ENCODE measurements at regions not wholly inside any gene's neighbourhood (a gene's known extent, or its start where the extent isn't known, plus 50 kb on each side); places are given as distances from the start of the nearest gene placed in this dataset.

GRCh38 chr7:67554986-67555385 is 558.4 kb downstream of the TYW1 start:
- H3K4me3 ChIP-seq (ENCODE audit: low read length): no peak overlapping the region
- TF ChIP-seq ZNF274 (IDR thresholded peaks at IDR 0.05; ENCODE audit: low read depth, low read length): no peak

DNA sequence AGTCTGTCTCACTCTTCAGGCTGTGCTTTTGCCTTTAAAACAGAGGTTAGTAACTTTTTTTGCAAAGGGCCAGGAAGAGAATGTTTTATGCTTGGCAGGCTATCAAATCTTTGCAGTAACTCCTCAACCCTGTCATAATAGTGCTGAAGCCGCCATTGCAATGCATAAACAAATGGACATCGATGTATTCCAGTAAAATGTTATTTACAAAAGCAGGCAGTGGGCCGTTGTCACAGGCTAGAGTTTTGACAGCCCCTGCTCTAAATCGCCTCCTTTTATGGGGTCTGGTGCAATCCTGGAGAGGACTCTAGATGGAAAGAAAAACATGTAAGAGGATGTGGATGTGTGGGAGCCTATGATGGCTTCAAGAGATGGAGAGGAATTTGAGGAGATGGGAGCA is 568.3 kb downstream of the TYW1 start:
- no peak for TF ChIP-seq ZNF274 (IDR thresholded peaks at IDR 0.05; ENCODE audit: low read depth, low read length)
- no peak overlapping the region for H3K4me3 ChIP-seq (ENCODE audit: low read length)

- no peak overlapping the region for H3K4me3 ChIP-seq (ENCODE audit: low read length)
- TF ChIP-seq ZNF274 (IDR thresholded peaks at IDR 0.05; ENCODE audit: low read depth, low read length): no peak
Measured at GRCh38 chr7:67566101-67566500, 569.5 kb downstream of the TYW1 start.

GRCh38 chr7:67571026-67571545 is 574.5 kb downstream of the TYW1 start:
- H3K4me3 ChIP-seq (ENCODE audit: low read length): no peak overlapping the region

DNA sequence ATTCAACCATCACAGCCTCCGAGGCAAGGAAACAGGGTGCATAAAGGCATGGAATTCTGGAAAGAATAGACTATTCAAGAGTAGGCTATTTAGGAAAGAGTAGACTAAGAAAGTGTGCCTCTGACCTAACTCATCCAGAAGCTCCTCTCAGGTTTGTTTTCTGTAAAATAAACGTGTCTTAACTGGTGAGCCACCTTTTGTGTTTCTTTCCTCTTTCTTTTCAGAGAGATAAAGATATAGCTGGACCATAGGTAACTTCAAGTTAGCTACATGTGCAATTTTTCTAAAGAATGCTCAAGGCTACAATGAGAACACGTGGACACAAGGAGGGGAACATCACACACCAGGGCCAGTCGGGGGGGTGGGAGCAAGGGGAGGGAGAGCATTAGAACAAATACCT is 577.0 kb downstream of the TYW1 start:
- no peak for TF ChIP-seq ZNF274 (IDR thresholded peaks at IDR 0.05; ENCODE audit: low read depth, low read length)
- H3K4me3 ChIP-seq (ENCODE audit: low read length): no peak overlapping the region

More at GRCh38 chr7:67571026-67571545, 574.5 kb downstream of the TYW1 start:
- TF ChIP-seq ZNF274 (IDR thresholded peaks at IDR 0.05; ENCODE audit: low read depth, low read length): no peak

- no peak for TF ChIP-seq ZNF274 (IDR thresholded peaks at IDR 0.05; ENCODE audit: low read depth, low read length)
- H3K4me3 ChIP-seq (ENCODE audit: low read length): no peak overlapping the region
Measured at GRCh38 chr7:67588631-67589030, 592.0 kb downstream of the TYW1 start.

DNA sequence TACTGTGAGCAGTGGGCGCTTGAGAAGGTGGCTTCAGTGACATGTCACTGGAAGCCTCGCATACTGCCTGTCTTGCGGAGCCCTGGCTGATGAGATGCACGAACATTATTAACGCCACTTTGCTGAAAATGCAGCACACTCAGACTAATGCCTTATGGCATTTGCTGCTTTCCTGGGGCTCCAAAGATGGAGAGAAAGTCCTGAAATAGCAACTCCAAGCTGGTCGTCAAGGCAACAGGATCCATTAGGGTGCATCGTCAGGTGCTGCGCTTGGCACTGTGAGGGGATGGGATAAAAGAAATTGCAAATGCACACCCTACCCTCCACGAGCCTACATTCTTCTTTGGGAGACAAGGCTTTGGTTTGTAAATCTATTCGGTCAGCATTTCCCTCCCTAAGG is 592.5 kb downstream of the TYW1 start:
- no peak for TF ChIP-seq ZNF274 (IDR thresholded peaks at IDR 0.05; ENCODE audit: low read depth, low read length)
- no peak overlapping the region for H3K4me3 ChIP-seq (ENCODE audit: low read length)

DNA sequence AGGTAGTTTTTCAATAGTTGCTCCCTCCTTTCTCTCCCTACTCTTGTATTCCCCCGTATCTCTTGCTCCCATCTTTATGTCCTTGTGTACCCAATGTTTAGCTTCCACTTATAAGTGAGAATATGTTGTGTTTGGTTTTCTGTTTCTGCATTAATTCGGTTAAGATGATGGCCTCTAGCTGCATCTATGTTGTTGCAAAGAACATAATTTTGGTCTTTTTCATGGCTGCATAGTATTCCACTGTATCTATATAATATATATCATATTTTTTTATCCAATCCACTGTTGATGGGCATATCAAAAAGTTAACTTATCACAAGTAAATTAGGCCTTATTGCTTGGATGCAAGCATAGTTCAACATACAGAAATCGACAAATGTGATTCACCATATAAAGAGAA is 594.0 kb downstream of the TYW1 start:
- H3K4me3 ChIP-seq (ENCODE audit: low read length): no peak overlapping the region
- TF ChIP-seq ZNF274 (IDR thresholded peaks at IDR 0.05; ENCODE audit: low read depth, low read length): no peak

DNA sequence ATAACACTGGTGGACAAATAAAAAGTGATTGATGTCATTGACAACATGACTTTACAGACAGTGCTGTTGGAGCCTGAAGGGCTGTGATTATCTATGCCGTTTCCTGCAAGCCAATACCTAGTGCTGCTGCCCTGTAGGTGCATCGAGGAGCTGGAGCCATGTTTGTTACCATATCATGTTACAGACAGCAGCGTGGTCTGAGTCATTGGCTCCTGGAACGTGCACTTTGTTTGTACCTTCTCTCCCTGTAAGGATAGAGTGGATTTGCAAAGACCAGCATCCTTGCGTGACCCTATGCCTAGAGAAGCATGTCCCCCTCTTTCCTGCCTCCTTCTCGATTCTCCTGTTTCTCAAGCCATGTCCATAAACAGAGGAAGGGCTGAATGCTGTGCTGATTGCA is 597.2 kb downstream of the TYW1 start:
- H3K4me3 ChIP-seq (ENCODE audit: low read length): no peak overlapping the region
- no peak for TF ChIP-seq ZNF274 (IDR thresholded peaks at IDR 0.05; ENCODE audit: low read depth, low read length)

GRCh38 chr7:67595431-67596180 is 599.0 kb downstream of the TYW1 start:
- no peak overlapping the region for H3K4me3 ChIP-seq (ENCODE audit: low read length)
- TF ChIP-seq ZNF274 (IDR thresholded peaks at IDR 0.05; ENCODE audit: low read depth, low read length): no peak

GRCh38 chr7:67597161-67597560 is 600.5 kb downstream of the TYW1 start:
- no peak for TF ChIP-seq ZNF274 (IDR thresholded peaks at IDR 0.05; ENCODE audit: low read depth, low read length)
- no peak overlapping the region for H3K4me3 ChIP-seq (ENCODE audit: low read length)

DNA sequence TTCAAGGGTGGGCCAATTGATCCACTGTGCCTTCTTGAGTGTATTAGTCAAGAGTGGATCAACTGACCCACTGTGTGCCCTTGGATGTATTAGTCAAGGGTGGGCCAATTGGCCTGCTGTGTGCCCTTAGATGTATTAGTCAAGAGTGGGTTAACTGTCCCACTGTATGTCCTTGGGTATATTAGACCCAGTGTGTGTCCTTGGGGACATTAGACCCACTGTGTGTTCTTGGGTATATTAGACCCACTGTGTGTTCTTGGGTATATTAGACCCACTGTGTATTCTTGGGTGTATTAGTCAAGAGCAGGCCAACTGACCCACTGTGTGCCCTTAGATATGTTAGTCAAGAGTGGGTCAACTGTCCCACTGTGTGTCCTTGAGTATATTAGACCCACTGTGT is 601.8 kb downstream of the TYW1 start:
- no peak overlapping the region for H3K4me3 ChIP-seq (ENCODE audit: low read length)
- TF ChIP-seq ZNF274 (IDR thresholded peaks at IDR 0.05; ENCODE audit: low read depth, low read length): no peak

DNA sequence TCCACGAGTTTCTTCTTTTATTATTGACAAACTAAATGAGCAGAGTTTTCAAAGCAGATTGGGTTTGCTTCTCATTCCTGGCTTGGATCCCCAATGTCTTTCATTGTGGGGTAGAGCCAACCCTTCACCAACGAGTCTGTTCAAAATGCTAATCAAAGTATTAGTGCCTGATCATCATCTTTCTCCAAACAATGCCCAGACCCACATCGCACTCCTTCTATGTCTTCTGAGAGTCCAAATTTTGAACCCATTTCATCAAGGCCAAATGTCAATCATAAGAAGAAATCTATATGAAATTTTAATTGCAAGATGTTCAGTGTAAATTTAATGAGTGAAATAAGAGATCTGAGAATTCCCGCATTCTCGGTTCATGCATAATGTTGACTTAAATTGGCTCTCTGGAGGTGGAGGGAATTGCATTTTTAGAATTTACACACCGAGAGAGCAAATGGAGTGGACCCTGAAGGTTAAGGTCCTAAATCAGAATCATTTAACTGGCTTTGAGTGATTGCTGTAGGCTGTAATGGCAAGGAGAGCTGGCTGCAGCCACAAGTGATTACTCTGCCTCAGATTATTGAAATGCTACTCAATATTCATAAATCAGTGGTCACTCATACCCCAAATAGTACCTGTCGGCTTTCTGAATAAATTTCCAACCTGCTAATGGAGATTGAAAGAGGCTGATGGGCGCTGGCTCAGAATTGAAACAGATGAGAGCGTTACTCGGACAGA is 602.9 kb downstream of the TYW1 start:
- no peak for TF ChIP-seq ZNF274 (IDR thresholded peaks at IDR 0.05; ENCODE audit: low read depth, low read length)
- no peak overlapping the region for H3K4me3 ChIP-seq (ENCODE audit: low read length)

- H3K4me3 ChIP-seq (ENCODE audit: low read length): no peak overlapping the region
- TF ChIP-seq ZNF274 (IDR thresholded peaks at IDR 0.05; ENCODE audit: low read depth, low read length): no peak
Measured at GRCh38 chr7:67602246-67602887, 605.7 kb downstream of the TYW1 start.

All from GM08714 (cell line).